ENCODE measurements at regions not wholly inside any gene's neighbourhood (a gene's known extent, or its start where the extent isn't known, plus 50 kb on each side); places are given as distances from the start of the nearest gene placed in this dataset.

GRCh38 chr14:30373526-30373925, 185.4 kb upstream of the G2E3 start:
- no peak overlapping the region for H3K27ac ChIP-seq
- TF ChIP-seq ZFX (IDR thresholded peaks at IDR 0.05; ENCODE audit: borderline replicate concordance) (no peak), CTCF (IDR thresholded peaks at IDR 0.05) (no peak)

- TF ChIP-seq ZFX (IDR thresholded peaks at IDR 0.05; ENCODE audit: borderline replicate concordance) (no peak), CTCF (IDR thresholded peaks at IDR 0.05) (peak; percentile 81)
- no peak overlapping the region for H3K27ac ChIP-seq
Observed at GRCh38 chr14:30375296-30375892, 183.6 kb upstream of the G2E3 start.

GRCh38 chr14:30381861-30382480, 177.0 kb upstream of the G2E3 start:
- TF ChIP-seq CTCF (IDR thresholded peaks at IDR 0.05) (no peak), ZFX (IDR thresholded peaks at IDR 0.05; ENCODE audit: borderline replicate concordance) (no peak)
- no peak overlapping the region for H3K27ac ChIP-seq

GRCh38 chr14:30385925-30386324, 173.0 kb upstream of the G2E3 start:
- TF ChIP-seq CTCF (IDR thresholded peaks at IDR 0.05) (no peak), ZFX (IDR thresholded peaks at IDR 0.05; ENCODE audit: borderline replicate concordance) (no peak)
- no peak overlapping the region for H3K27ac ChIP-seq

GRCh38 chr14:30387871-30388270, 171.1 kb upstream of the G2E3 start:
- TF ChIP-seq ZFX (IDR thresholded peaks at IDR 0.05; ENCODE audit: borderline replicate concordance): no peak
- TF ChIP-seq CTCF (IDR thresholded peaks at IDR 0.05): no peak
- H3K27ac ChIP-seq: no peak overlapping the region

- no peak overlapping the region for H3K27ac ChIP-seq
- TF ChIP-seq ZFX (IDR thresholded peaks at IDR 0.05; ENCODE audit: borderline replicate concordance) (no peak), CTCF (IDR thresholded peaks at IDR 0.05) (no peak)
Observed at GRCh38 chr14:30389134-30389876, 169.7 kb upstream of the G2E3 start.

- TF ChIP-seq ZFX (IDR thresholded peaks at IDR 0.05; ENCODE audit: borderline replicate concordance): no peak
- no peak for TF ChIP-seq CTCF (IDR thresholded peaks at IDR 0.05)
- no peak overlapping the region for H3K27ac ChIP-seq
Observed at GRCh38 chr14:30389877-30390385, 169.0 kb upstream of the G2E3 start.
